ENCODE measurements at regions not wholly inside any gene's neighbourhood (a gene's known extent, or its start where the extent isn't known, plus 50 kb on each side); places are given as distances from the start of the nearest gene placed in this dataset.

- TF ChIP-seq POLR2AphosphoS5 (IDR thresholded peaks at IDR 0.05; ENCODE audit: insufficient read depth in 1 of 2, low read depth in 1 of 2) (no peak), POLR2A (IDR thresholded peaks at IDR 0.05) (no peak)
These were observed 153.5 kb upstream of the CIBAR2 start for GRCh38 chr16:85265810-85266209.

All from vagina (tissue), 2 donors.